ENCODE measurements at regions not wholly inside any gene's neighbourhood (a gene's known extent, or its start where the extent isn't known, plus 50 kb on each side); places are given as distances from the start of the nearest gene placed in this dataset.

- H3K36me3 Mint-ChIP-seq (ENCODE audit: low read depth) = no peaks in the 10 kb centered on the region
- H3K9me3 Mint-ChIP-seq (ENCODE audit: low read depth) = no peaks in the 10 kb centered on the region
- H3K27ac Mint-ChIP-seq (ENCODE audit: unreplicated experiment) = no peak overlapping the region
- H3K27me3 Mint-ChIP-seq (ENCODE audit: low read depth) = no peaks in the 10 kb centered on the region
- no peak for TF ChIP-seq CTCF (IDR thresholded peaks at IDR 0.05)
- no peaks in the 10 kb centered on the region for H3K4me1 Mint-ChIP-seq (ENCODE audit: low read depth)
- no peak for DNase-seq (ENCODE audit: low spot score)
- no peak overlapping the region for H3K4me3 Mint-ChIP-seq (ENCODE audit: unreplicated experiment)
Measured at GRCh38 chr7:110283056-110283455, 807.9 kb upstream of the LRRN3 start.

GRCh38 chr7:110291430-110291829 lies 799.5 kb upstream of the LRRN3 start:
- no peak for TF ChIP-seq CTCF (IDR thresholded peaks at IDR 0.05)

GRCh38 chr7:110296321-110296720 lies 794.6 kb upstream of the LRRN3 start:
- no peak for TF ChIP-seq CTCF (IDR thresholded peaks at IDR 0.05)
- Mint-ChIP-seq H3K27me3 (ENCODE audit: low read depth) (no peaks in the 10 kb centered on the region), H3K27ac (ENCODE audit: unreplicated experiment) (no peak overlapping the region), H3K9me3 (ENCODE audit: low read depth) (no peaks in the 10 kb centered on the region), H3K36me3 (ENCODE audit: low read depth) (no peaks in the 10 kb centered on the region), H3K4me3 (ENCODE audit: unreplicated experiment) (no peak overlapping the region), H3K4me1 (ENCODE audit: low read depth) (peaks cover 7% of the 10 kb centered on the region)
- DNase-seq (ENCODE audit: low spot score) = no peak

More at GRCh38 chr7:110291430-110291829, 799.5 kb upstream of the LRRN3 start:
- no peak overlapping the region for H3K27ac Mint-ChIP-seq (ENCODE audit: unreplicated experiment)
- no peaks in the 10 kb centered on the region for H3K36me3 Mint-ChIP-seq (ENCODE audit: low read depth)
- H3K9me3 Mint-ChIP-seq (ENCODE audit: low read depth) = no peaks in the 10 kb centered on the region
- H3K4me3 Mint-ChIP-seq (ENCODE audit: unreplicated experiment) = no peak overlapping the region
- H3K4me1 Mint-ChIP-seq (ENCODE audit: low read depth) = peaks cover 5% of the 10 kb centered on the region
- DNase-seq (ENCODE audit: low spot score) = no peak
- H3K27me3 Mint-ChIP-seq (ENCODE audit: low read depth) = no peaks in the 10 kb centered on the region

- DNase-seq (ENCODE audit: low spot score) = no peak
- no peak overlapping the region for H3K4me3 Mint-ChIP-seq (ENCODE audit: unreplicated experiment)
- peaks cover 6% of the 10 kb centered on the region for H3K36me3 Mint-ChIP-seq (ENCODE audit: low read depth)
- no peak overlapping the region for H3K27ac Mint-ChIP-seq (ENCODE audit: unreplicated experiment)
- TF ChIP-seq CTCF (IDR thresholded peaks at IDR 0.05) = no peak
- H3K9me3 Mint-ChIP-seq (ENCODE audit: low read depth) = peaks cover 14% of the 10 kb centered on the region
- H3K27me3 Mint-ChIP-seq (ENCODE audit: low read depth) = no peaks in the 10 kb centered on the region
- peaks cover 39% of the 10 kb centered on the region for H3K4me1 Mint-ChIP-seq (ENCODE audit: low read depth)
Measured at GRCh38 chr7:110307776-110308175, 783.2 kb upstream of the LRRN3 start.

GRCh38 chr7:110308791-110309190 lies 782.1 kb upstream of the LRRN3 start:
- TF ChIP-seq CTCF (IDR thresholded peaks at IDR 0.05) = no peak
- H3K9me3 Mint-ChIP-seq (ENCODE audit: low read depth) = peaks cover 14% of the 10 kb centered on the region
- no peak for DNase-seq (ENCODE audit: low spot score)
- H3K36me3 Mint-ChIP-seq (ENCODE audit: low read depth) = peaks cover 6% of the 10 kb centered on the region
- no peak overlapping the region for H3K4me3 Mint-ChIP-seq (ENCODE audit: unreplicated experiment)
- no peak overlapping the region for H3K27ac Mint-ChIP-seq (ENCODE audit: unreplicated experiment)
- peaks cover 44% of the 10 kb centered on the region for H3K4me1 Mint-ChIP-seq (ENCODE audit: low read depth)
- no peaks in the 10 kb centered on the region for H3K27me3 Mint-ChIP-seq (ENCODE audit: low read depth)

Data from chondrocyte (in vitro differentiated cells).